RPMI7951 (cell line): ENCODE measurements at regions not wholly inside any gene's neighbourhood (a gene's known extent, or its start where the extent isn't known, plus 50 kb on each side); places are given as distances from the start of the nearest gene placed in this dataset.
"Not testable (repeated sequence)": the region's sequence is repeated elsewhere in the genome, so short reads cannot be mapped to it uniquely, and the experiment has no call there.

Experiments used
- DNase-seq: peaks from one replicate; pipeline ENCODE4 v3.0.0-alpha.2; 2012; ENCODE audit warnings: low read depth

- not testable (repeated sequence) for DNase-seq
Measured at GRCh38 chr18:73324187-73324831, 456.5 kb upstream of the NETO1 start.

DNA sequence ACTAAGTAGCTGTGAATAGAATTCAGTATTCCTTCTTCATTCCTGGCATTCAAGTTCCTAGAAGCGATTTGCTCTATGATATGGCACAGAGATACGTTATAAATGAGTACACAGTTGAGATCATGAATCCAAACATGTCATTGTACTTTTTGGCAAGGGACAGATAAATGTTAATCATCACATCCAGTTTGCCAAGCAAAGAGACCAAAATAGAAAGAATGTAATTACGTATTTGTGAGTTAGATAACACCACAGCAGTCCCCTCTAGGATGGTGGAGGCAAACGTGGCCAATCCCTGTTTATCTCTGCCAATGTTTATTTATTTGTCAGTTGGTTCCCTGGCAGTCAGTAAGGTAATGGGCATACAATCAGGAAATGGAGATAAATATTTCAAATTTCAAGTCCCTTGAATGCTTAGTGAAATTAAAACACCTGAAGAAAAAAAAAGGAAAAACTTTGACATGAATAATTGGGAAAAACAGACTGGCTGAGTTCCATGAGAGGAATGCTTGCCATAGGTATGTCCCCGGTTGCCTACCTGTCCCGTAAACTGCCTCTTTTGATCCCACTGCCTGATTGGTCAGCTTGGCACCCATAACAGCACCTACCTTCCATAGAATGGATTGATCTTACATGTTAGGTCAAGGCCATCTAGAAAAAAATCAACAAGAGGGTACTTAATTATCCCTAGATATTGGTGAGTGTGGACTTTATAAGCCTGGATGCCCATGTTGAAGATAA, 451.1 kb upstream of the NETO1 start:
- no peak for DNase-seq

DNA sequence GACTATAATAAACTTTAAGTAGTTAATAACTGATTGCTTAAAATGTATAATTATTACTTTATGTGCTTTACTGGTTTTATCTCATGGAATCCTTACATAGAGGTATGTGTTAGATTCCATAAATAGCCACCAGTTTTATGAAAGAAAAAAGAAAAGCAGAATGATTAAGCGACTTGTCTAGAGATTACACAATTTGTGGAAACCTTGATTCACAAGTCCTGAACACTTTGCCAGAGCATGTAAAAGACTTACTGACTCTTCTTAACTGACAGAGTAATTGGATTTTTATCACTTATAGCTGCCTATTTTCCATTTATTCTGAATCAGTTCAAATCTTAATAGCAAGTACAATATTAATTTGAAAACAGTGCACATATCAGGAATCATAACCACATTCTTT, 448.7 kb upstream of the NETO1 start:
- DNase-seq, result no peak

GRCh38 chr18:73315381-73315780, 447.6 kb upstream of the NETO1 start:
- no peak for DNase-seq

GRCh38 chr18:73313476-73313875, 445.7 kb upstream of the NETO1 start:
- DNase-seq, result no peak

DNA sequence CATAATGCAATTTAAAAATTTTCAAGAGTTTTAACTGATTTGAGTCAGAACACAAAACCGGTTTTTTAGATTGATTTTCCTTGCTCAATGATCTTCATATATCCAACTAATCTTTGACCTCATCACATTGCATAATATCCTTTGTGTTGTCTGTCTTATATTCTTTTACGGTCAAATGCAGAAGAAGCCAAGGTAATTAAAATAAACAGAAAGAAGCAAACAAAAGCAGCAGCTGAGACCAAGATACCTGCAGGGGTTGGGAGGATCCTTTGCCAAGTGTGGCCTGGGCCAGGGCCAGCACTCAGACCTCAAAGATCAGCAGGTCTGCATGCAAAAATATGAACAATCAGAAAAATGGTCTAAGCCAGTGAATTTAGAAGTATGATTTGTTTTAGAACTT, 428.9 kb upstream of the NETO1 start:
- no peak for DNase-seq

GRCh38 chr18:73292156-73292555, 424.4 kb upstream of the NETO1 start:
- no peak for DNase-seq

DNA sequence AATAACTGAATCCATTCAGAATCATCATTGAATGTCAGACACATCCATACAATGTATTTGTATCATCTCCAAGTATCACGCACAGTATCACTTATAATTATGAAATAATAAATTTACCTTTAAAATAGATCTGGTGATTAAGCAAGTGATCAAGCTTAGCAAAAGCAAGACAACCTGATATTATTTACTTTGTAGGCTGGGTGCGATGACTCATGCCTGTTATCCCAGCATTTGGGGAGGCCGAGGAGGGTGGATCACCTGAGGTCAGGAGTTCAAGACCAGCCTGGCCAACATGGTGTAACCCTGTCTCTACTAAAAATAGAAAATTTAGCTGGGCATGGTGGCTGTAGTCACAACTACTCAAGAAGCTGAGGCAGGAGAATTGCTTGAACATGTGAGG, 421.0 kb upstream of the NETO1 start:
- no peak for DNase-seq

GRCh38 chr18:73286584-73286983, 418.8 kb upstream of the NETO1 start:
- DNase-seq, result no peak

- peak; percentile 65 for DNase-seq
Measured at GRCh38 chr18:73283788-73284187, 416.0 kb upstream of the NETO1 start.

DNA sequence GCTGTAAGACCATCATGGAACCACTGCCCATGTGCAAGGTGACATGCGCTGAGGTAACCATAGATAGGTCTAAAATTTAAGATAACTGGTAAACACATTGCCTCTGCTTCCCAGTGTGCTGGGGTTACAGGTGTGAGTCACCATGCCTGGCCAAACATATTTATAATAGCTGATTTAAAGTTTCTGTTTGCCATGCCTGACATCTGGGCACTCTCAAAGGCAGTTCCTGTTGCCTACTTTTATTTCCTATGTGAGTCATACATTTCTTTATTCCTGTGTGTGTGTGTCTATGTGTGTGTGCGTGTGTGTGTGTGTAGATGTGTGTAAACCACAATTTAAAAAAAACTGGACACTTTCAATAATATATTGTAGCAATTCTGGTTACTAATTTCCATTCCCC, 415.2 kb upstream of the NETO1 start:
- peak; percentile 76 for DNase-seq

- DNase-seq, result peak; percentile 60
Measured at GRCh38 chr18:73279498-73279897, 411.7 kb upstream of the NETO1 start.

GRCh38 chr18:73274812-73275621, 407.2 kb upstream of the NETO1 start:
- DNase-seq, result no peak

- no peak for DNase-seq
Measured at GRCh38 chr18:73270920-73271634, 403.3 kb upstream of the NETO1 start.

- no peak for DNase-seq
Measured at GRCh38 chr18:73264562-73264921, 396.8 kb upstream of the NETO1 start.

DNA sequence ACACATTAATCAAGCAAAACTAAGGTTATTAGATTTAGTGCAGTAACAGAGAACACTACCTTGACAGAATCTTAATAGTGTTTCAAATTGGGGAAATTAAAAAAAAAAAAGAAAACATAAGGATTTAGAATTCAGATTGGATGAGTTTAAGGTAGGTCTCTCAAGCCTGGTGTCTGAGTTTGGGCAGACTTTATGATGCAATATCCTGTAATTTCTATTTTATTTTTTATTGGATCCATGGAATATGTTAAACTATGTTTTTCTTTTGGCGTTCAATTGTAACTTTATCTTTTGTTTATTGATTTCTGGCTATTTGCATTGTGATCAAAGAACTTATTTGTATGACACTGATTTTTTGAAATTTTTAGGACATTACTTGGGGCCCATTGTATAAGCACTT, 394.1 kb upstream of the NETO1 start:
- DNase-seq, result no peak

DNA sequence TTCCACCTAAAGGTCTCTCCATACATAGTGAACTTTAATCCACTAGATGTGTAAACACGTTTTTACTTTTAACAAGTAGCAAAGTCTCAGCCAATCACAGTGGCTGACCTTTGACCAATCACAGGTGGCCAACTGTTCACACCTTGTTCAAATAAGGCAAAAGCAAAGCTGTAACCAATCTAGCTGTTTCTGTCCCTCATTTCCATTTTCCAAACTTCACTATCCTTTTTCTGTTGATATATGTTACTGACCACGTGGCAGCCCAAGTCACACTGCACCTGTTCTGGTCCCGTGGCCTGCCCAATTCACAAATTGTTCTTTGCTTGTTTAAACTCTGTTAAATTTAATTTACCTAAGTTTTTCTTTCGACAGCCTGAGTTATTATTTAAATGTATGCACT, 393.5 kb upstream of the NETO1 start:
- DNase-seq, result no peak

DNA sequence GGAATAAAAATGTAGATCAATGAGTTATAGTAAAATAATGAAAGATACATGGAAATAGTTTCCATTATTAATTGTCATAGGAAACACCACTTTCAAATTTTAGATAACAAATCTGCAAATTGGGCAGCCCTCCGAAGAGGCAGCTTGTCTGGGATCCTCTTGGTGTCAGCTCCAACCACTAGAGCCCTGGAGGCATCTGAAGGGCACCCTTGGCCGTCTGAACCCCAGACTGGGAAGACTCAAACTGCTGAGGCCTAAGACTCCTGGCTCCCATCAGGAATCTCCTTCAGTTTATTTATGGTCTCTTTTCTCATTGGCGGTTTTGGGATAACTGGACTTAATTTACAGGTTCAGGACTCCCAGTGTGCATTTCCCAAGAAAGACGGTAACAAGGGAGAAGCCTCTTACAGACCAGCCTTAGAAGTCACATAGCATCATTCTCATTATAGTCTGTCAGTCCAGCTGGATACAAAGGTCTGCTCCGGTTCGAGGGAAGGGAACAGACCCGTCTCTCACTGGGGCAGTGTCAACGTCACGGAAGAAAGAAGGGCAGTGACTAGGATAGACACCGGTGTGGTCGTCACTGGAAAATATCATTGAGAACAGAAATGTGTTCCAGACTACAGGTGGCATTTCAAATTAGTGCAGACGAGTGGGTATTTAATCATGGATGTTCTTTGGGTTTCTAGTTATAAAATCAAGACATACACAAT, 390.7 kb upstream of the NETO1 start:
- no peak for DNase-seq

- DNase-seq, result no peak
Measured at GRCh38 chr18:73254564-73254963, 386.8 kb upstream of the NETO1 start.

DNA sequence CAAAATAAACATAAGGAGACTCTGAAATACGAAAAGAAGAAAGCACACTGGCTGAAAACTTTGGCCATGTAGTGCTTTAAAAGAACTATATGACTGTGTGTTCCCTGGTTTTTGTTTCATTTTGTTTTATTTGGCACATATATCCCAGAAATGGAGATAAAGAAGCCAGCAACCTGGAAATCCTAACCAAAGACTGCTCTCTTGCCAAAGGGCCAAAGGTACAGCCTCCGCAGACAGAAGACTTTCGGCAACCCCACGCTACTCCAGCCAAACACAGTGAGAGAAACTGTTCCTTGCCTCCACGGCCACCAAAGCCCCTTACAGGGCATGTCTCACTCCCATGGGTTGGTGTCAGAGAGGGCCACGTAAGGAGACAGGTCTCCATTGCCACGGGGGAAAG, 381.2 kb upstream of the NETO1 start:
- no peak for DNase-seq

DNA sequence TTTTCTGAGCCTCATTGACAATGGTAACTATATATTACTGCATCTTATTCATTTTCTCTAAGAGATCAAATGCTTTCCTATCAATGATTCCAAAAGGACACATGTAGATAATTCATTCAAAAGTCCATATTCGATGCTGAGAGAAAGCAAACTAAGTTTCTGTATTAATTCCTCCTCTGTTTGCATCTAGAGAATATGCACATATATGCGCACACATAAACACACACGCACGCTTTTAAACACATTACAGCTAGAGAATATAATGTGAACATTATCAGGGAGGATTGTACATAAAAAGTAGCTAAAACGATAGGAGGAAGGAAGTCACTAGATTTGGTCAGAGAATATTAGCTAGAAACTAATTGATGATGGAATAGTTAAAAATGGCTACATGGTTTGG, 379.0 kb upstream of the NETO1 start:
- no peak for DNase-seq

GRCh38 chr18:73245345-73245744, 377.6 kb upstream of the NETO1 start:
- no peak for DNase-seq
